ENCODE measurements at regions not wholly inside any gene's neighbourhood (a gene's known extent, or its start where the extent isn't known, plus 50 kb on each side); places are given as distances from the start of the nearest gene placed in this dataset.

DNA sequence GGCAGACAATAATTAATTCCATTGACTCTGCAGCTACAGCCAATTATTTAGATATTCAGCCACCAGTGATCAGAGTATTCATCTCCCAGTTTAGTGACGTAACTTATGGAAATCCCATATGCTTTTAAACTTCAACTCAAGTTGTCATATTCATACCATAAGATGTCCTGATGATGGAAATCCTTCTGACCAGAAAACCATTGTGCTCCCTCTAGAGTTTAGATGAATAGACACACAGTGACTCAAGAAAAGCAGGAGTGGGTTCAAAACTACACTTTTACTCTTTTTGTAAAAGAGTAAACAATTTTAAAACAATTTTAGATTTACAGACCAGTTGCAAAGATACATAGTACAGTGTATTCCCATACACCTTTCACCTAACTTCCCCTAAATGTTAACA, 463.7 kb downstream of the KCNT2 start:
- ChIA-PET CTCF (no interaction called here), POLR2A (no interaction called here)
- no peak for DNase-seq (ENCODE audit: extremely low spot score)
- TF ChIP-seq, protein P1, sequence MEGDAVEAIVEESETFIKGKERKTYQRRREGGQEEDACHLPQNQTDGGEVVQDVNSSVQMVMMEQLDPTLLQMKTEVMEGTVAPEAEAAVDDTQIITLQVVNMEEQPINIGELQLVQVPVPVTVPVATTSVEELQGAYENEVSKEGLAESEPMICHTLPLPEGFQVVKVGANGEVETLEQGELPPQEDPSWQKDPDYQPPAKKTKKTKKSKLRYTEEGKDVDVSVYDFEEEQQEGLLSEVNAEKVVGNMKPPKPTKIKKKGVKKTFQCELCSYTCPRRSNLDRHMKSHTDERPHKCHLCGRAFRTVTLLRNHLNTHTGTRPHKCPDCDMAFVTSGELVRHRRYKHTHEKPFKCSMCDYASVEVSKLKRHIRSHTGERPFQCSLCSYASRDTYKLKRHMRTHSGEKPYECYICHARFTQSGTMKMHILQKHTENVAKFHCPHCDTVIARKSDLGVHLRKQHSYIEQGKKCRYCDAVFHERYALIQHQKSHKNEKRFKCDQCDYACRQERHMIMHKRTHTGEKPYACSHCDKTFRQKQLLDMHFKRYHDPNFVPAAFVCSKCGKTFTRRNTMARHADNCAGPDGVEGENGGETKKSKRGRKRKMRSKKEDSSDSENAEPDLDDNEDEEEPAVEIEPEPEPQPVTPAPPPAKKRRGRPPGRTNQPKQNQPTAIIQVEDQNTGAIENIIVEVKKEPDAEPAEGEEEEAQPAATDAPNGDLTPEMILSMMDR (IDR thresholded peaks at IDR 0.05; ENCODE audit: control extremely low read depth, extremely low read depth, low read depth, missing control alignments) = no peak

GRCh38 chr1:196143602-196144342, 464.5 kb downstream of the KCNT2 start:
- no peak for DNase-seq (ENCODE audit: extremely low spot score)
- CTCF ChIA-PET = no interaction called here
- POLR2A ChIA-PET = no interaction called here
- TF ChIP-seq, protein P1 (IDR thresholded peaks at IDR 0.05; ENCODE audit: control extremely low read depth, extremely low read depth, low read depth, missing control alignments) = no peak

DNA sequence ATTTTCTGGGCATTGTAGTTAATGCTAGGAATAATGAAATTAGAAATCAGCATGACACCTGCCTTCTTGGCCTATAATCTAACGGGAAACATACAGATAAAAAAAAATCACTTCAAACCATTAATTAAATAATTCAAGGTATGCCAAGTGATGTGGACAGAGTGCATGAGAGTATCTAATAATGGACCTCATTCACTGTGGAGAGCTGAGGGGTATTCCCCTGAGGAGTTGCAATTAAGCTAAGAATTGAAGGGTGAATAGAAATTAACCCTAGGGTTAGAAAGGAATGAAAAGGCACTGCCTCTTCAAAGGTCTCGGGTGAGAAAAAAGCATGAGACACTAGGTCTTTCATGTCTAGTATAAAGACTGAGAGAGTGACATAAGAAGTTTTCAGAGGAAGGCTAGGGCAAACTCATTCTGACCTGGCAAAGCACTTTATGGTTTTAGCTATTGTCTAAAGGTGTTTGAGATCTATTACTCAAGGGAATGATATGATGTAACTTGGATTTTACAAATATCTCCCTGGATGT, 466.1 kb downstream of the KCNT2 start:
- no peak for DNase-seq (ENCODE audit: extremely low spot score)
- POLR2A ChIA-PET = no interaction called here

GRCh38 chr1:196136396-196136795, 471.8 kb downstream of the KCNT2 start:
- POLR2A ChIA-PET = no interaction called here
- TF ChIP-seq, protein P1 (IDR thresholded peaks at IDR 0.05; ENCODE audit: control extremely low read depth, extremely low read depth, low read depth, missing control alignments) = no peak
- CTCF ChIA-PET = interaction anchor here (0.7 to 1.9 kb wide), 2 partner anchors 12 kb away, joined by 3 to 5 read pairs; no protein-coding TSS in a partner anchor
- DNase-seq (ENCODE audit: extremely low spot score) = no peak

More for the DNA sequence above, 466.1 kb downstream of the KCNT2 start:
- CTCF ChIA-PET = interaction anchor here (2.0 kb wide), 1 partner anchor 10 kb away, joined by 4 read pairs; no protein-coding TSS in a partner anchor
- TF ChIP-seq, protein P1 (IDR thresholded peaks at IDR 0.05; ENCODE audit: control extremely low read depth, extremely low read depth, low read depth, missing control alignments) = no peak

DNA sequence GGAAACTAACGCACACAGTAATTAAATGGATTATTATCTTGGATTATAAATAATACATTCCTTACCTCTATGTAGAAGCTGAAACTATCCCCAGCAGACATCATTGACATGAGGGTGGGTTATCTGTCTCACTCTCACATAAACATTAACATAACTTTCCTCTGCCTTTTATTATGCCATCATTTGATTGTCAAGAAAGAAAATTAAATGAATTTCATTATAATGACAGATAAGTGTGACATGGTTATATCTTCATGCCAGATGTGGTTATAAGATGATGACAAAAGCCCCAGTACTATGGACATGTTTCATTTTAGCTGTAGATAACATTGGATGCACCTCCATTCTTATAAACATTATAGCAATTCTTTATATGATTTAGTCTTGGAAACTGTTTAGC, 476.5 kb downstream of the KCNT2 start:
- POLR2A ChIA-PET = no interaction called here
- TF ChIP-seq, protein P1 (IDR thresholded peaks at IDR 0.05; ENCODE audit: control extremely low read depth, extremely low read depth, low read depth, missing control alignments) = no peak
- no peak for DNase-seq (ENCODE audit: extremely low spot score)
- CTCF ChIA-PET = interaction anchor here (1.3 to 1.5 kb wide), 2 partner anchors 10 to 17 kb away, joined by 3 to 4 read pairs; no protein-coding TSS in a partner anchor

DNA sequence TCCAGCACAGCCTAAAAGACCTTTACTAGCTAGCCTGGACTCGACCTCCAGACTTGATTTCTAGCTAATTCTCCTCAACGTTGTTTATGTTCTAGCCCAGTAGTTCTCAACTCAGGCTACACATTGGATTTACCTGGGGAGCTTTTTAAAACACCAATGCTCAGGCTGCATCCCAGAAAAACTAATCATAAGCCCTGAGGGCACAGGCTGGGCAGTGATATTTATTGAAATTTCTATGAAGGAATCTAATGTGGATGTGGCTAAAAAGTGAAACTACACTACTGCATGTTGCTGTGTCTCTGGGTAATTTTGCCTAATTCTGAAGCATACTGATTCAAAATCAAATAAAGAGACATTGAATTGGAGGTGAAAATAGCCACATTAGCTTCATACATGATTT, 479.4 kb downstream of the KCNT2 start:
- no peak for DNase-seq (ENCODE audit: extremely low spot score)
- TF ChIP-seq, protein P1 (IDR thresholded peaks at IDR 0.05; ENCODE audit: control extremely low read depth, extremely low read depth, low read depth, missing control alignments) = no peak
- POLR2A ChIA-PET = no interaction called here
- CTCF ChIA-PET = interaction anchor here (1.0 to 1.7 kb wide), 3 partner anchors 19 to 53 kb away, joined by 3 to 4 read pairs (median 3); no protein-coding TSS in a partner anchor

Measured in GM10248 (cell line).